ENCODE measurements at regions not wholly inside any gene's neighbourhood (a gene's known extent, or its start where the extent isn't known, plus 50 kb on each side); places are given as distances from the start of the nearest gene placed in this dataset.
"Not testable (repeated sequence)": the region's sequence is repeated elsewhere in the genome, so short reads cannot be mapped to it uniquely, and the experiment has no call there.

DNA sequence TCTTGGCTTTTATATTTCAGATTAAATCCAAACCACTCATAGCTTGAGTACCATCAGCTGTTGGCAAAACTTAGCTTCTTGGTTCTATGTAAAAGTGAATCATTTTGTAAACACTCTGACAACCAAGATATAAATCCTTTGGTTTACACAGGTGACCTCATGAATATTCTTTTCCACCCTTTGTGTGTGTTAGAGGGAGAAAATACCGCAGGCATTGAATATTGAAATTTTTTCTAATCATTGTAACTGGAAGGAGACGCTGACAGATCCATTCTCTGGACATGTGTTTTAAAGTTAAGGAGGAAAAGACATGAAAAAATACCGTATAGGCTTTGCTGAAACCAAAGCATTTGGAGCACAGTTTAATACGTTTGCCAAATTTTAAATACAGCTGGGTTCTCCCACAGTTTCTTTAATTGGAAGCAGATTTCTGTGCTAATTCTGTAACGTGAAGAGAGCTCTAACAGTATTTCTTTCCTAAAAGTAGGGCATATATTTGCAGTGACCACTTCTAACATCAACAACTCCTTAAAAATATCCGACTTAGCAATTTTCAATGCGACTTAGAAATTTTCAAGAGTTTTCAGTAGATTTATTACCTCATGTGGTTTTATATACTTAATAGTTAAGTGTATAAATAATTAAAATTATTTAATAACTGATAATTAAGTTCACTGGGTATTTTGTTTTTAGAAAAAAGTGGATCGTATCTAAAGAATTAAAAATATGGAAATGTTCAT lies 388.2 kb downstream of the USP25 start:
- no peak for DNase-seq

DNA sequence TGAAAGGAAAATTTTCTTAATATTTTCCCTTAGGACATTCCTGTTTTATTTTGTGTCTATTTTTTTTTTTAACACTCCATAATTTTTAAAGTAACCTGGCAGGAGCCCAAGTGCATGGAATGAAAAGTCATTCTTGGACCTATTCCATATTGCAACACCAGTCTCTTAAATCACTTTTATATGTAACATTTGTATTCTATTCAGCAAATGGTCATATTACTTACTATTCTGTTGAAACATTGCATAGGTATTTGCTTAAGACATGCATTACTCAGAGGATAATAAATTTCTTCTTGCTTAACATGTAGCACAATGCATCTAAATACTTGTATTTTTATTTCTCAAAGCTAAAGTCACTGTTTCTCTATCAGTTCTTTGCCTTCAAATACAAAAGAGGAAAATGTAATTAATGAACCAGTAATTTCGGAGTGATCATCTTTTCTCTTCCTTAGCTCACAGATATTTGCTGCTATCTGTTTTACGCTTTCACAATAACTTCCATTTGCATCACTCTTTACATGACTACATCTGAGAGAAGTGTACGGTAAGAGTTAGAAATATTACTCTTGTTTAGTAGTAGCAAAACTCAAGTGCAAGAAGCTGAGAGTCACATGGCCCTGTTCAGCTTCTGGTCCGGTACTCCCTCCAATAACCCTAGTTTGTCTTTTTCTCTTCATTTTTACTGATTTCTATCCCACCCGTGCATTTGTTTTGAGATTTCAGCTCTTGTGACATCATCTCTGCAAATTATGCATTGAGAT lies 394.8 kb downstream of the USP25 start:
- DNase-seq = no peak

DNA sequence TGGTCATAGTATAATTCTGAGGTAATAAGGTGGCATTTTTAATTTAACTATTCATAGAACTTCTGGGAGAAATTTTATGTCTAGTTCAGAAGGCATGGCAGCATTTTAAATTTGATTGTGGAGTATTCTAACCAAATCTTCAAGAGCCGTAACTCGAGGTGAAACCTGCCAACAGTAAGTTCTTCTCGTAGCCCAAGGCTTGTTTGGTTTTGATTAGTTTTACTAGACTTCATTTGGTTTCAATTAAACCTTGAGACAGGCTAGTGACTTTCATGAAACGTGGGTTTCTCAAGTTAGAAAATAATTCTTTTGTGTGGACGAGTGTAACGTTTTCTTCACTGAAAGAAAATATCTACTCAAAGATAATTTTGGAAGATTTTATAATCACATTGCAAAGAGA lies 395.5 kb downstream of the USP25 start:
- DNase-seq = no peak

DNA sequence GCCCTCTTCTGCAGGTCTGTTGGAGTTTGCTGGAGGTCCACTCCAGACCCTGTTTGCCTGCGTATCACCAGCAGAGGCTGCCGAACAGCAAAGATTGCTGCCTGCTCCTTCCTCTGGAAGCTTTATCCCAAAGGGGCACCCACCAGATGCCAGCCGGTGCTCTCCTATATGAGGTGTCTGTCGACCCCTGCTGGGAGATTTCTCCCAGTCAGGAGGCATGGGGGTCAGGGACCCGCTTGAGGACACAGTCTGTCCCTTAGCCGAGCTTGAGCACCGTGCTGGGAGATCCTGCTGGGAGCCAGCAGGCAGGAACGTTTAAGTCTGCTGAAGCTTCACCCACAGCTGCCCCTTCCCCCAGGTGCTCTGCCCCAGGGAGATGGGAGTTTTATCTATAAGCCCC lies 402.7 kb downstream of the USP25 start:
- DNase-seq = not testable (repeated sequence)

DNA sequence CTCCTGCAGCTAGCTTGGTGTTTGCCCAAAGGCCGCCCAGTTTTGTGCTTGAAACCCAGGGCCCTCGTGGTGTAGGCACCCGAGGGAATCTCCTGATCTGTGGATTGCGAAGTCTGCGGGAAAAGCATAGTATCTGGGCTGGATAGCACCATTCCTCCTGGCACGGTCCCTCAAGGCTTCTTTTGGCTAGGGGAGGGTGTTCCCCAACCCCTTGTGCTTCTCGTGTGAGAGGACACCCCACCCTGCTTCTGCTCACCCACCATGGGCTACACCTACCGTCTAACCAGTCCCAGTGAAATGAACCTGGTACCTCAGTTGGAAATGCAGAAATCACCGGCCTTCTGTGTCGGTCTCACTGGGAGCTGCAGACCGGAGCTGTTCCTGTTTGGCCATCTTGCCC lies 403.5 kb downstream of the USP25 start:
- DNase-seq = no peak

DNA sequence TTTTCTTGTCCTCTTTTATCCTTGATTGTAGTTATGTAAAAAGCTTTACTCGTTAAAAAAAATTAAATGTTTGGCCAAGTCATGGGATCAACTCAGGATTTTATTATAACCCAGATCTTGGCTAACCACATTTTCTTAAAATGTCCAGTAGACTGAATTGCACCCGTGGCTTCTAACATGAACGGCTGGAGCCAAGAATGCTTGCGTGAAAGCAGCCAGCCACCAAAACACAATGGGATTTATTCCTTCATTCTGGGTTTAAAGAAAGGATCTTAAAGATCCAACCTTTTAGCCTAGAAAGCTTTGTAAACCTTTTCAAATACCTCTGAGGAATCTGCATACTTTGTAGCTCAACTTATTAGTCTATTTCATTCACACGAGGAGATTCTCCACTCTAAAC lies 404.4 kb downstream of the USP25 start:
- no peak for DNase-seq

DNA sequence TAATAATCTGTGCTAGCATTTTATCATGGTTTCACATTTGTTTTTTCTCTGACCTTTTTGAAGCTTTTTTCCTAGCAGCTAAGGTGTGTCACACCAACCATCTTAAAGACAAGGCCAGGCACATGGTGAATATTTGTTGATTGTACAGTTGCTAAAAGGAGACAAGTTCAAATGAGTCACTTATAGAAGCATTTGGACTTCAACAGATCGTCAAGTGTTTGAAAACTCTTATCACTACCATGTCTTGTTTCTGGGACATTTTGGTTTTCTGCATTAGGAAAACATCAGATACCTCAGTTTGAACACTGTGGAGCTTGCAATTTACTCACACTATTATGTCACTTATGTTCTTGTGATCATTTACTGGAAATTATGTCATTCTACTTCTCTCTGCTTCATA lies 407.3 kb downstream of the USP25 start:
- DNase-seq = no peak

DNA sequence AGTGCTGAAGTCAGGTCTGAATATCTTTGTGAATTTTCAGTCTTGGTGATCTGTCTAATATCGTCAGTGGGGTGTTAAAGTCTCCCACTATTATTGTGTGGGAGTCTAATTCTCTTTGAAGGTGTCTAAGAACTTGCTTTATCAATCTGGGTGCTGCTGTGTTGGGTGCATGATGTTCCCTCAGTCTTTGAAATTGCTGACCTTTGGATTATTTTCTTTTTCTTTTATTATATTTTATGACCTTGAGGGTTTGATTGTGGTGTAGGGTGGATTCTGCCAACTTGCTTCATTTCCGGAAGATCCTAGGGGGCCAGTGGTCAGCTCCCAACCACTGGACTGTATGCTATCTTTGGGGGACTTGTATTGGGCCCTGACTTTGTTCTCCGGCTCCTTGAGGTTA lies 415.3 kb downstream of the USP25 start:
- DNase-seq = no peak

DNA sequence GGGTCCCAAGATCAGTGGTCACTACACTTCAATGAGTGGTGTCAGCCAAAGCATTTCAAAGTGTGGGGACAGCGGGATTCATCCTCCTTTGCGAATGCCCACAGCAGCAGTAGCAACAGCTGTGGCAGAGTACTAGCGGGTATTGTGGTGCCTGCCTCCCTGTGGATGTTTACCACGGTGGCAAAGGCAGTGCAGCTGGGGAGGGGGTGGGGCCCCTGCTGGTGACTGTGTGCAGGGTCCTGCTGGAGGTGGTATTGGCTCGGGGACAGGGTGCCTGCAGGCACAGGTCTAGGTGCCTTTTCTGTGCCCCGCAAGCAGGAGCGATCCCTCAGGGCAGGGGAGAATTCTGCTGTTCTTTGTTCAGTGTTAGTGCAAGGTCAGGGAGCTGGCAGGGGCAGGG lies 415.7 kb downstream of the USP25 start:
- no peak for DNase-seq

DNA sequence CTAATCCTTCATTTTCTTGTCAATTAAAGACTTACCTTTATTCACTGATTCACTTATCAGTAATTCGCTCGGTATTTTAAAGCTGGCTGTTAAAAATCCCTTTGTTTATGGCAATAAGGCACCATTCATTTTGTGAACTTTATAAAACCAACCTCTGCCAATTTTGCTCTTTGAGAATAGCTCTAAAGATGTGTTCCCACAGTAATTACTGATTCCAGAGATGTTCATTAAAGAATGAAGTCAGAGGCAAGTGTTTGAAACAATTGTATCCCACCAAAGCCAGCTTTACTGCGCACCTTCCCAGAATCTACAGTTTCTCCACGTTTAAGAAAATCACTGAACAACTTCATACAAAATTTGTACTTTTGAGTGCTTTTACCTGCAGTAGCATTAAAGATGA lies 424.5 kb downstream of the USP25 start:
- DNase-seq = no peak

DNA sequence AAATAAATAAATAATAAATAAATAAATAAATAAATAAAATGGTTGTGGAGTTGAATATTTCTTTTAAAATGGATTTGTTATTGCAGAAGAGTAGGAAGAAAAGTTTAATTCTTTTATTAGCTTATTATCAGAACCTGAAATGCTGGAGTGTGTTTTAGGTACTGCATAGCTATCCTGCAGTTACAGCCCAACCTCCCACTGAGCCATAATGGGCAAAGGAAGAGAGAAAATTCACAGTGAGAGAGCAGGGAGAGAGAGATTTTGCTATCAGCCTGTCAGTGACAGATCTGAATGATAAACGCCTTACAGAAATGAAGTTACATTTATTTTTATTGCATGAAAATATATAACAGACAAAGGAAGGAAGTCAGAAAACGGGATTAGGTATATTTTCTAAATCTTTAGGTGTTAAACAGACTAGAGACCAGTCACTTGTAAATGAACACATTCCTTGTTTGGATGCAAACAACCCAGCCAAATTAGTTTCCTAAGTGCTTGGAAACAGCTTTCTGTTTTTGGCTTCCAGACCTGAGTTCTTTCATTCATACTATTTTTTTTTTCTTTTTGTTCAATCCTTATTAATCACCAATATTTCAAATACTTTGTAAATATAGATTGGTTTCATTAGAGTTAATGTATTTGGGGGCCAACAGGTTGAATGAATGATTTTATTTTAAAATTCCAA lies 425.3 kb downstream of the USP25 start:
- DNase-seq = no peak

DNA sequence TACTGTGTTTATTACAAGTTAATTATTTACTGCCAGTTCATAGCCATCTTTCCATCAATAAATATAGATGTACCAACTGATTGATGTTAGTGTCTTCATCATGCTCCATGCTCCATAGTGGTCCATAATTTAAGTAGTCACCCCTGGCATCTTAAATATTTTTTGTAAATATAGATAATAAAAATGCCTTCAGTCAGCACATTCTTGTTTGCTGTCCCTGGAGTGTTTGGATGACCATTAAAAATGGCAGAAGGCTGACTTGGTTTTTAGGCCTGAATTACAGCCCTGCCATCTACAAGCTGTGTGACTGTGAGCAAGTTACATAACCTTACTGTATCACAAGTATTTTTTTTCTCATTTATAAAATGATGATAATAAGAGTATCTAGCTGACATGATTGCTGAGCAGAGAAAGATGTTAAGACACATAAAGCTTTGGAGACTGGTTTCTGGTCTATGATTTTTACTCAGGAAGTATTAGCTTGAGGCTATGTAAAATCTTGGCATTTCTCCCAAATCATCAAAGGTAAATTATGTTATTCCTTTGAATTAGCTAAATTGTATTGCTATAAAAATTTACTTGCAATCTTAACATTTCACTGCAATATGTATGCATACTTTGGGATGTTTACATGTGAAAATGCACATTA lies 427.2 kb downstream of the USP25 start:
- no peak for DNase-seq

DNA sequence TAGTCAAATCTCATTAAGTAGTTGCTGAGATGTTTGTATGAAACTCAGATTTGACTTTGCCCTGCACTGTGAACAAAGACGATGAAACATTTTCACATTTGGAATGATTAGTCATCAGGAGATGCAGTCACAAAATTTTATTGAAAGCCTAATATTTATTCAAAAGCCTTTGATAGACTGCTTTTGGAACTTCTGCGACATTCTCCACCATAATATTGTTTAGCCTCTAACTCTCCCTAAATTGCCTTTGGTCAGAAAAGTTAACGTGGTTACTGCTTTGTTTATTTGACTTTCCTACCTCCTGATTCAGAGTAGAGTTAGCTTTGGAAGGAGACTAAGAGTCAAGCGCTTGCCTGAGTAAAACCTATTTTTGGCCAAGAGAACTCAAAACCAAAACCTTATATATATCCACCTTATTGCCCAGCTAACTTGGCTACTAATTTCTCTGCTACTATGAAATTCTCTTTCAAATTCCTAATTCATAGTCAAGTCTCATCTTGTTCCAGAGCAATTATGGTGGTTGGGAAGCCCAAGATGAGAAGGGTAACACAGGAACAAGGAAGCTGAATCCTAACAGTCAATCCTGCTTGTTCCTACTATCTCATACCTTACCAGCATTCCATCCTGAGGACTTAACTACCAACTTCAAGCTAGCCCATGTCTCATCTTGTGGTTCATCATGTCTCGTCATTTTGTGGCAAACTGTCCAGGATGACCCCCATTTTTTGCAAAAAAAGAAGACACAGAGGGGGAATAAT lies 429.6 kb downstream of the USP25 start:
- no peak for DNase-seq

DNA sequence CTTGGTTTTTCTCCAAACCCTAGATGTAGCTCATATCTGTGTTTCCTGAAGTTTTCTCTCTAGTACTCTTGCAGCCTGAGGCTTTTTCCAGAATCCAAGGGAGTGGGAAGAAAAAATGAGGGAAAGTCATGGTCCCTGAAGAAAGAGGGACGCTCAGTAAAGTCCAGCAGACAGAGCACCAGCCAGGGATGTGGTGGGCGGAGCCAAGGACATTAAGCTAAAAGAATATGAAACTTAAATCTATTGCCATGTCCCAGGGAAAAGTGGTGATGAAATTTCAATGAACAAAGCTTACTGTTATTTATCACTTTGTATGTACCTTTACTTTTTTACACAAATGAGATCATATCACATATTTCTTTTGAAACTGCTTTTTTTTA lies 430.2 kb downstream of the USP25 start:
- DNase-seq = no peak

DNA sequence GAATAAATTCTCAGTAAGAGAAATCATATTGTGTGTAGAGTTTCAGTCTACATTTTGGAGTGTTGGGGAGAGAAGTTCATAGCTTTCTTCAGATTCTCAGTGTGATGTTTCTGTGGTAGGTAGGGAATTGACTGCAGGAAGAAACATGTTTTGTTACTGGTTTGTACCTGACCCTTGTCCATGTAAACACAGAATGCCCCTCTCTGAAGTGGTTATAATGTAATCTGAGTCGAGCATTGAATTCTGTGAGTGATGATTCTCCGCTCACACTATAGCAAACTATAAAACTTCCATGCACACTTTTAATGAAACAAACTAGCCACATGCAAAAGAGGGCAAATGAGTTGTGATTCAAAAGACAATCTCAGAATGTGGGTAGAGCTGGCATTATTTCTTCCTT lies 433.2 kb downstream of the USP25 start:
- no peak for DNase-seq

DNA sequence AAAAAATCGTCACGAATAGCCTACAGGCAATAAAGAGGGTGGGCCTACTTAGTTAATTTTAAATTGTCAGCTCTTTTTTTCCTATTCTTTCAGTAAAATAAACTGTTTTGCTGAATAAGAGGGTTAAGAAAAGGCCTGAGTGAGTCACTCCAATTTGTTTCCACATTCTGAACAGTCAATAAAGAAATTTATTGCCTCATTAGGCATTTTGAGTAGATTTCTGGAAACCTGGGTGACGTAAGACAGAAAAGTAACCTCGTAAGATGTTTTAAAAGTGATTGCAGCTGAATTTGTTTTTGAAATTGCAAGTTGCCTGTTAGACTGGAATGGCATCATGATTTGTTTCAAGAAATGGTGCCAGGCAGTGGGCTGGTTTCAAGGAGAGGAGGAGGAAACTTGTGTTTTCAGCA lies 439.3 kb downstream of the USP25 start:
- DNase-seq = no peak

DNA sequence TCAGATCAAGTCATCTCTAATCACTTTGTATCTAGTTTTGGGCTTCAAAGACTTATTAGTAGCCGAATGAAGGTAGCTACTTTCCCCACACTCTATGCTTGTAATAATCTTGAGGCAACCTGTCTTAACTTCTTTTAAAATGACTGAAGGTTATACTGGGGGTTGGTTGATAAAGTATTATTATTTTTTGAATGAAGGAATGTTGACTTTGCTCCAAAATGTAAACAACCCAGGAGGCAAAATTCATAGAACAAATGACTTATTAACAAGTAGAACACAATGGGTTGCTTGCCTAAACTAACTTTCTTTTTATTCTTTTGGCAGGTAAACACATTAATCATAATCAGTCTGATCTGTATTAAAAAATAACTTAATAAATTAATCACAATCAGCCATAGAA lies 440.0 kb downstream of the USP25 start:
- DNase-seq = no peak

DNA sequence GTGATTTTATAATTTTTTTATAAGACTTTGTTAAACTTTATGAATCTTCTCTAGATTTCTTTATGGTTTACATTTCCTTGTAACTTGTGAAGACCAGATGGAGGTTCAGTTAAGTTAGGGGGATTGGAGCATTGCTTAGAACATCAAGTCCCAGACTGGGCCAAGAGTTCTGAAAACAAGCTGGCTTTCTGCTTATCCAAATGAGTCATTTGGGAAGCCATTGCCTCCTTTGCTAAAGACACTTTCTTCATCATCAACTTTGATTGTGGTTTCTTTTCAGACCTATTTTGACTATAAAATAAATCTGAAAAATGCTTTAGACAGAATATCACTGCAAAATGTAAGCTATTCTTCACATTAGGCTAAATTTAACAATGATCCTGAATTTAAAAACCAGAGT lies 446.8 kb downstream of the USP25 start:
- no peak for DNase-seq

DNA sequence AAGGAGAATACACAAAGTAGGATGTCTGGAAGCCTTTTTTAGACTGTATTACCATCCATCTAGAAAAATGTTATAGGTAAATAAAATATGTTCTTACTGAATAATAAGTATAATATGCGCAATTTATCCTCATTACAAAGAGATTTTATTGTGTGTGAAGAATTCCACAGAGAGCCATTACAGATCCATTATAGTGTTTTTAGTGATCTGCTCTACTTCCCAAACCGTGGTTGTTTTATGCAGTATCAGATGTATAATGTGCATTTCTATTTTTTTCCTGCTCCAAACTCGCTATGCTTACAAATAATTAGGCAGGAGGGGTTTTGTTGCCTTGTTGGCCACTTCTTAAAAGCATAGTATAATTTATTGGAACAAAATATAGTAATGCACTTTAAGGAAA lies 447.8 kb downstream of the USP25 start:
- no peak for DNase-seq

DNA sequence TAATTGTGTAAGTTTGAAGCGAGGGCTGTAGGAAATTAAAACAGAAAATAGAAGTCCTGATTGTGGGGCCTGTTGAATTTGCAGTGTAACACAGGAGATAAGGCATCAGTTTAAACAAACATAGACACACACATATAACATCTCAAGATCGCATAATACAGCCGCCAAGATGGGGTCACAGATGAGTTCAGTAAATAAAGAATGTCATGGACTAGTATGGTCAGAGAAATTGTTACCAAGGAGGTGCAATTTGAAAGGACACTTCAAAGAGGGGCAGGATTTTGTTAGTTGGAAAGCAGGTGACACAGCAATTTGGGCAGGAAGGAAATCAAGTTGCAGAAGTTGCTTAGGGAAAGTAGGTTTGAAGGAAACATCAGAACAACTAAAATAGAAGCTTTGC lies 450.0 kb downstream of the USP25 start:
- DNase-seq = no peak

DNA sequence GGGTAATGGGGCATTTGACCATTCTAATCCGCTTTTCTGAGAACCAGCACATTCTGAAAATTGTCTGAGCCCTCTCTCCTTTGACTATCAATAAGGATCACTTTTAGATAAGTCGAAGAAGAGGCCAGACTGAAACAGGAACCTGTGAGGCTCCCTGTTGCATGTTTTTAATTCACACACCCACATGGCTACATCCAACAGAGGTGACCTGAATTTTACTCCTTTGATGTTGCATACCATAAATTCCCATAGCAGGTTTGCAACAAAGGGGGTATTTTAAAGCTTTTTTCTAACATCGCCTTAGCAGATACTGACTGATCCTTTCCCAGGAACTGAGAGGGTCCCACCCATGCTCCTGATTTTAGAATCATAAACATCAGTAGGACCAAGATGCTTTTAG lies 450.8 kb downstream of the USP25 start:
- no peak for DNase-seq

DNA sequence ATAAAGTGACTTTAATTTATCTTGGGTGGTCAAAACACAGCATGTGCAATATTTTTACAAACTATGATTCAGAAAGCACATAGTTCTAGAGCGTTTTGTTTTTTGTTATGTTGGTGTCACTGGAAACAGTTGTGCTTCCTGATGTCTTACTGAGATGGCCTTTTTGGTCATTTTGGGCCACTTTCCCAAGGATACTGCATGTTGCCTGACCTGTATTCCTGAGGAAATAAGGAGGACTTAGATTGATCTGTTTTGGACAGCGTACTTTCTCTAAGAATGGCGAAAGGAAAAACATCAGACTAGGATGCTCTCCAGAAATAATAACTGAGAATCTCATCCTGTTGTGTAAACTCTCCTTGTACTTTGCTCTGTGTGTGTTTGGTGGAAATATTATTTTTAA lies 451.2 kb downstream of the USP25 start:
- no peak for DNase-seq

DNA sequence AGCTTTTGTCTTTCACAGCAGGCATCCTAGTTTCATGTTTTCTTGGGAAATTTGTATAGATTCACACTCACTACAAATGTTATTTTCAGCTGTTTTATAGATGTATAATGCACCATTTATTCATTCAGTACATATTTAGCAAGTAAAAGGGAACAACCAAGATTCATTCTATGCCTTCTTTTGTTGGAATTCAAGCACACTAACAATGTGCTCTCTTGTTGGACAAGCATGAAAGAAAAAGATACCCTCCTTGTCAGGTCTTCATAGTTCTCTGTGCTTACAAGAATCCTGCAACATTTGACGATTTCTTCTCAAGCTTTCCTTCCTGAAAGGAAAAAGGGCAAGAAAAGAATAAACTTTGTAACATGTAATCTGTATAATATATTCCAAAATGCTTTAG lies 456.0 kb downstream of the USP25 start:
- no peak for DNase-seq
